WTC11 (cell line): ENCODE measurements at regions not wholly inside any gene's neighbourhood (a gene's known extent, or its start where the extent isn't known, plus 50 kb on each side); places are given as distances from the start of the nearest gene placed in this dataset.
A peak's percentile ranks its signal among the peaks of the same experiment; 100 is the strongest.

Experiments
- ATAC-seq: fragments of 200-7000 bp; cut with Tn5 transposase; 2 replicates; pipeline ENCODE4 v1.10.0; 2021; ENCODE audit warnings: mild to moderate bottlenecking, moderate library complexity
- CTCF ChIA-PET: fragments of 300-600 bp; sonication (Branson Sonifier 250); formaldehyde crosslinking; loops from one replicate; lab custom pipeline; 2021; ENCODE audit warnings: antibody characterized with exemption; lab: Charles Lee
- POLR2A ChIA-PET: fragments of 350-600 bp; sonication (Branson Sonifier 250); formaldehyde crosslinking; loops from one replicate; lab custom pipeline; 2021; ENCODE audit warnings: antibody characterized with exemption; lab: Charles Lee
- DNase-seq: peaks from one replicate; pipeline ENCODE4 v3.0.0; 2021; ENCODE audit warnings: low spot score
- H3K27ac Mint-ChIP-seq: 2 replicates; pipeline ENCODE4 v1.8.0; 2021; ENCODE audit warnings: mixed read lengths
- H3K27me3 Mint-ChIP-seq: 2 replicates; pipeline ENCODE4 v1.8.0; 2021; ENCODE audit warnings: low read depth, mild to moderate bottlenecking, moderate library complexity, mixed read lengths
- H3K36me3 Mint-ChIP-seq: 2 replicates; pipeline ENCODE4 v1.8.0; 2021; ENCODE audit warnings: mixed read lengths
- H3K4me1 Mint-ChIP-seq: 2 replicates; pipeline ENCODE4 v1.8.0; 2022; ENCODE audit warnings: mixed read lengths
- H3K4me3 Mint-ChIP-seq: 2 replicates; pipeline ENCODE4 v1.8.0; 2021; ENCODE audit warnings: mild to moderate bottlenecking, moderate library complexity, mixed read lengths
- H3K9me3 Mint-ChIP-seq: 2 replicates; pipeline ENCODE4 v1.8.0; 2021; ENCODE audit warnings: mixed read lengths
- E2F1 ChIP-seq: sonication (generic); formaldehyde crosslinking; IDR thresholded peaks from 2 replicates; pipeline ENCODE4 v1.8.0; 2022; ENCODE audit warnings: mild to moderate bottlenecking, missing genetic modification reagents
- FOXP1 ChIP-seq: sonication (generic); formaldehyde crosslinking; IDR thresholded peaks from 2 replicates; pipeline ENCODE4 v1.8.0; 2022; ENCODE audit warnings: missing genetic modification reagents, mild to moderate bottlenecking, moderate library complexity, borderline replicate concordance
- HMGXB4 ChIP-seq: sonication (generic); formaldehyde crosslinking; IDR thresholded peaks from 2 replicates; pipeline ENCODE4 v1.8.1; 2023; ENCODE audit warnings: mild to moderate bottlenecking, moderate library complexity, missing genetic modification reagents
- KAT7 ChIP-seq: sonication (generic); formaldehyde crosslinking; IDR thresholded peaks from 2 replicates; pipeline ENCODE4 v1.8.1; 2023; ENCODE audit warnings: missing genetic modification reagents, mild to moderate bottlenecking, borderline replicate concordance
- MLX ChIP-seq: sonication (generic); formaldehyde crosslinking; IDR thresholded peaks from 2 replicates; pipeline ENCODE4 v1.8.1; 2023; ENCODE audit warnings: mild to moderate bottlenecking, missing genetic modification reagents, moderate library complexity
- MXD4 ChIP-seq: fragments of 250-450 bp; sonication (Bioruptor Pico); IDR thresholded peaks from 2 replicates; pipeline ENCODE4 v1.8.0; 2021; ENCODE audit warnings: mild to moderate bottlenecking, moderate library complexity, borderline replicate concordance
- NR3C1 ChIP-seq: sonication (generic); formaldehyde crosslinking; conservative IDR thresholded peaks from 2 replicates; pipeline ENCODE4 v1.8.1; 2023; ENCODE audit warnings: low read depth, mild to moderate bottlenecking, missing genetic modification reagents
- OVOL2 ChIP-seq: fragments of 250-450 bp; sonication (Bioruptor Pico); IDR thresholded peaks from 2 replicates; pipeline ENCODE4 v1.9.0; 2021; ENCODE audit warnings: mild to moderate bottlenecking, borderline replicate concordance
- PREB ChIP-seq: sonication (generic); formaldehyde crosslinking; IDR thresholded peaks from 2 replicates; pipeline ENCODE4 v1.8.1; 2022; ENCODE audit warnings: mild to moderate bottlenecking, missing genetic modification reagents, moderate library complexity, borderline replicate concordance
- PRRX2 ChIP-seq: fragments of 250-450 bp; sonication (Bioruptor Pico); IDR thresholded peaks from 2 replicates; pipeline ENCODE4 v1.8.0; 2021; ENCODE audit warnings: mild to moderate bottlenecking
- SMAD4 ChIP-seq: sonication (generic); formaldehyde crosslinking; IDR thresholded peaks from 2 replicates; pipeline ENCODE4 v1.8.0; 2022; ENCODE audit warnings: mild to moderate bottlenecking, missing genetic modification reagents
- SOX15 ChIP-seq: fragments of 250-450 bp; sonication (Bioruptor Pico); IDR thresholded peaks from 2 replicates; pipeline ENCODE4 v1.9.0; 2021; ENCODE audit warnings: mild to moderate bottlenecking
- STAT6 ChIP-seq: sonication (generic); formaldehyde crosslinking; conservative IDR thresholded peaks from 2 replicates; pipeline ENCODE4 v1.8.1; 2023; ENCODE audit warnings: mild to moderate bottlenecking, low read depth, missing genetic modification reagents, moderate library complexity
- TCF7 ChIP-seq: sonication (generic); formaldehyde crosslinking; IDR thresholded peaks from 2 replicates; pipeline ENCODE4 v1.8.0; 2022; ENCODE audit warnings: mild to moderate bottlenecking, low read depth, missing genetic modification reagents, moderate library complexity
- TEAD1 ChIP-seq: sonication (generic); formaldehyde crosslinking; IDR thresholded peaks from 2 replicates; pipeline ENCODE4 v1.8.0; 2022; ENCODE audit warnings: mild to moderate bottlenecking, missing genetic modification reagents
- TP53 ChIP-seq: sonication (generic); formaldehyde crosslinking; IDR thresholded peaks from 2 replicates; pipeline ENCODE4 v1.8.1; 2023; ENCODE audit warnings: mild to moderate bottlenecking, missing genetic modification reagents
- ZMAT4 ChIP-seq: fragments of 250-450 bp; sonication (Bioruptor Pico); IDR thresholded peaks from 2 replicates; pipeline ENCODE4 v1.9.0; 2021; ENCODE audit warnings: mild to moderate bottlenecking
- ZNF396 ChIP-seq: fragments of 250-450 bp; sonication (Bioruptor Pico); IDR thresholded peaks from 2 replicates; pipeline ENCODE4 v1.8.0; 2021; ENCODE audit warnings: mild to moderate bottlenecking, moderate library complexity, borderline replicate concordance
- ZNF416 ChIP-seq: fragments of 250-450 bp; sonication (Bioruptor Pico); IDR thresholded peaks from 2 replicates; pipeline ENCODE4 v1.9.0; 2021; ENCODE audit warnings: mild to moderate bottlenecking, inconsistent platforms
- ZNF423 ChIP-seq: fragments of 250-450 bp; sonication (Bioruptor Pico); IDR thresholded peaks from 2 replicates; pipeline ENCODE4 v2.1.2; 2022; ENCODE audit warnings: mild to moderate bottlenecking, moderate library complexity
- TF ChIP-seq, protein P1 (sequence below): fragments of 250-450 bp; sonication (Bioruptor Pico); IDR thresholded peaks from 2 replicates; pipeline ENCODE4 v1.9.0; 2021; ENCODE audit warnings: moderate library complexity, mild to moderate bottlenecking, inconsistent platforms, borderline replicate concordance
- TF ChIP-seq, protein P2 (sequence below): sonication (generic); formaldehyde crosslinking; IDR thresholded peaks from 2 replicates; pipeline ENCODE4 v1.8.0; 2022; ENCODE audit warnings: mild to moderate bottlenecking, missing genetic modification reagents

DNA sequence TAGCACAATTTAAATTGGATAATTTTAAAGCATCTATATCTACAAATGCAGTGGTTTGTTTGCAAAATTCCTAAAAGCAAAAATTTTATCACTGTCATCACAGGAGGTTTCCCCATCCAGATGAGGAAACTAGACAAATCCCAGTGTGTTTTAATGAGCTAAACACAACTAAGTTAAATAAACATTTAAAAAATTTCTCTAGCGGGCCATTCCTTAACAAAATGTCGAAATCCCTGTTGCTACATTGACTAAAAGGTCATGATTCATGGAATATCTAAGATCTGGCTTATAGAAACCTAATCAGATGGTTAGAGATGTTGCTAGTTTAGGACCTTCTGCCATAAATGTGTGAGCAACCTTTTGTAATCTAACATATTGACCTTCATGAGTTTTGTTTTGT is 107.3 kb upstream of the BDNF start:
- TF ChIP-seq ZNF423 (CRISPR knock-in tag) (no peak), PRRX2 (CRISPR knock-in tag) (no peak), SOX15 (CRISPR knock-in tag) (no peak), FOXP1 (CRISPR knock-in tag) (no peak), STAT6 (CRISPR knock-in tag) (no peak), E2F1 (no peak), ZNF416 (no peak), TEAD1 (CRISPR knock-in tag) (no peak), MXD4 (no peak), TP53 (CRISPR knock-in tag) (no peak), NR3C1 (CRISPR knock-in tag) (no peak), SMAD4 (CRISPR knock-in tag) (no peak), PREB (no peak), HMGXB4 (CRISPR knock-in tag) (no peak)
- TF ChIP-seq, protein P1, sequence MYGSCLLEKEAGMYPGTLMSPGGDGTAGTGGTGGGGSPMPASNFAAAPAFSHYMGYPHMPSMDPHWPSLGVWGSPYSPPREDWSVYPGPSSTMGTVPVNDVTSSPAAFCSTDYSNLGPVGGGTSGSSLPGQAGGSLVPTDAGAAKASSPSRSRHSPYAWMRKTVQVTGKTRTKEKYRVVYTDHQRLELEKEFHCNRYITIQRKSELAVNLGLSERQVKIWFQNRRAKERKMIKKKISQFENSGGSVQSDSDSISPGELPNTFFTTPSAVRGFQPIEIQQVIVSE (CRISPR knock-in tag) = no peak

DNA sequence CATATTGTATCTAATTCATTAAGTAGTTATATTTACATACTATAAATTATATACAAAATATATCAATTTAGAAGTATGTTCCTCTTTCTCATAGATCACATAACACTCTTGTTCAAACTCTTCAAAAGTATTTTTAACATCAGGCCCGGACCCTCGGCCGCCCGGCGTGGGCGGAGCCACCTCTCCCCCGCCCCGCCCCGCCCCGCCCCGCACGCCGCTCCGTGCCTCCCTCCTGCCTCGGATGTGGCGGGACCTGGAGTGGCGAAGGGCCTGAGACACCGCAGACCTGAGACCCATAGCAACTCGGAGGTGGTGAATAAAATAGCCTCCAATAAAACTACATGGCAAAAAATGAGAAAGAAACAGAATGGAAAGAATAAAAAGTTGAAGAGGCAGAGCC is 105.9 kb upstream of the BDNF start:
- Mint-ChIP-seq H3K4me1 (peaks cover 8% of the 10 kb centered on the region), H3K9me3 (peaks cover under 1% of the 10 kb centered on the region), H3K4me3 (peak overlapping the region; percentile 37; the same call in 1 of the 2 replicates), H3K27ac (no peak overlapping the region; the same call in 1 of the 2 replicates), H3K27me3 (peaks cover 78% of the 10 kb centered on the region), H3K36me3 (peaks cover 3% of the 10 kb centered on the region; the same call in 1 of the 2 replicates)
- TF ChIP-seq OVOL2 (CRISPR knock-in tag) (no peak), ZNF396 (CRISPR knock-in tag) (no peak), ZMAT4 (CRISPR knock-in tag) (no peak), TCF7 (CRISPR knock-in tag) (no peak), MLX (CRISPR knock-in tag) (no peak), TP53 (CRISPR knock-in tag) (no peak), KAT7 (CRISPR knock-in tag) (no peak)
- TF ChIP-seq, protein P2, sequence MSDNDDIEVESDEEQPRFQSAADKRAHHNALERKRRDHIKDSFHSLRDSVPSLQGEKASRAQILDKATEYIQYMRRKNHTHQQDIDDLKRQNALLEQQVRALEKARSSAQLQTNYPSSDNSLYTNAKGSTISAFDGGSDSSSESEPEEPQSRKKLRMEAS (CRISPR knock-in tag) = no peak
- DNase-seq (peak; percentile 21), ATAC-seq (peak; percentile 91)
- ChIA-PET POLR2A (no interaction called here), CTCF (no interaction called here)

More for the DNA sequence above, 107.3 kb upstream of the BDNF start:
- no peak for DNase-seq
- Mint-ChIP-seq H3K36me3 (no peaks in the 10 kb centered on the region), H3K27ac (no peak overlapping the region), H3K9me3 (no peaks in the 10 kb centered on the region), H3K27me3 (peaks cover 76% of the 10 kb centered on the region), H3K4me1 (peaks cover 4% of the 10 kb centered on the region), H3K4me3 (no peak overlapping the region)
- CTCF ChIA-PET = no interaction called here
- POLR2A ChIA-PET = no interaction called here
- no peak for ATAC-seq
